ENCODE measurements at regions not wholly inside any gene's neighbourhood (a gene's known extent, or its start where the extent isn't known, plus 50 kb on each side); places are given as distances from the start of the nearest gene placed in this dataset.

GRCh38 chr2:59655809-59656208 is 897.6 kb downstream of the BCL11A start:
- TF ChIP-seq CTCF (IDR thresholded peaks at IDR 0.05; ENCODE audit: low read depth, low read length): no peak
- TF ChIP-seq EZH2phosphoT487 (IDR thresholded peaks at IDR 0.05; ENCODE audit: low read depth): no peak

Measured in OCI-LY3 (cell line).